Gastroesophageal sphincter (tissue), 4 donors: ENCODE measurements at regions not wholly inside any gene's neighbourhood (a gene's known extent, or its start where the extent isn't known, plus 50 kb on each side); places are given as distances from the start of the nearest gene placed in this dataset.

Experiments
- ATAC-seq: fragments of 150-250 bp; one replicate; pipeline ENCODE4 v1.9.1; 2016; ENCODE audit warnings: mild to moderate bottlenecking, moderate library complexity
- H3K27ac ChIP-seq, 4 donors: fragments of 200-600 bp; sonication (generic) in 3 of 4; 1 replicate in 3 of 4; 2 replicates in 1 of 4; pipeline ENCODE4 v1.5.1; 2016 to 2019
- H3K27me3 ChIP-seq: fragments of 200-600 bp; sonication (generic); one replicate; pipeline ENCODE4 v1.5.1; 2019
- H3K36me3 ChIP-seq, 2 donors: fragments of 200-600 bp; sonication (generic); one replicate each; pipeline ENCODE4 v1.5.1; 2019; ENCODE audit warnings: control low read depth in 1 of 2
- H3K4me1 ChIP-seq, 3 donors: fragments of 200-600 bp; sonication (generic); 1 replicate in 2 of 3; 2 replicates in 1 of 3; pipeline ENCODE4 v1.5.1; 2016 to 2019; ENCODE audit warnings: control low read depth in 2 of 3
- H3K4me3 ChIP-seq, 2 donors: fragments of 200-600 bp; sonication (generic); one replicate each; pipeline ENCODE4 v1.5.1; 2019; ENCODE audit warnings: mild to moderate bottlenecking in 1 of 2, moderate library complexity in 1 of 2
- H3K9me3 ChIP-seq, 3 donors: fragments of 200-600 bp; sonication (generic); one replicate each; pipeline ENCODE4 v1.5.1; 2017 to 2019; ENCODE audit warnings: control low read depth in 2 of 3
- CTCF ChIP-seq, 4 experiments: fragments of 200-600 bp in 2 of 4; fragments of 450-650 bp in 2 of 4; sonication (generic) in 1 of 4; IDR thresholded peaks; one replicate each; pipeline ENCODE4 v1.5.1; 2017 to 2019; ENCODE audit warnings: antibody characterized with exemption in 4 of 4, mild to moderate bottlenecking in 2 of 4, moderate library complexity in 2 of 4
- EP300 ChIP-seq: sonication (generic); formaldehyde crosslinking; IDR thresholded peaks from one replicate; pipeline ENCODE4 v1.6.1; 2017; ENCODE audit warnings: antibody characterized with exemption, mild to moderate bottlenecking
- POLR2A ChIP-seq, 2 donors: fragments of 450-650 bp; IDR thresholded peaks; one replicate each; pipeline ENCODE4 v1.6.1; 2017; ENCODE audit warnings: antibody characterized with exemption in 2 of 2, mild to moderate bottlenecking in 2 of 2, moderate library complexity in 1 of 2
- POLR2AphosphoS5 ChIP-seq: sonication (generic); formaldehyde crosslinking; IDR thresholded peaks from one replicate; pipeline ENCODE4 v1.6.1; 2017; ENCODE audit warnings: antibody characterized with exemption
- WGBS, 2 donors: methylation state at CpG; one replicate each; pipeline ENCODE4 v1.1.5; 2018; ENCODE audit warnings: low coverage in 1 of 2; 5-methylcytosine and 5-hydroxymethylcytosine counted together

GRCh38 chr2:183552716-183553115 is 428.5 kb downstream of the NUP35 start:
- WGBS, 2 donors: 74 to 82% methylated on average over 4 of the region's 4 CpGs

GRCh38 chr2:183564726-183565125 is 440.5 kb downstream of the NUP35 start:
- Histone ChIP-seq H3K4me1 (no peaks in the 10 kb centered on the region), H3K36me3 (no peaks in the 10 kb centered on the region), H3K27ac (no peak overlapping the region), H3K9me3 (no peaks in the 10 kb centered on the region), H3K4me3 (no peak overlapping the region), H3K27me3 (no peaks in the 10 kb centered on the region)
- no peak for TF ChIP-seq POLR2AphosphoS5
- TF ChIP-seq EP300: no peak
- no peak for TF ChIP-seq CTCF (IDR thresholded peaks at IDR 0.05)
- no peak for TF ChIP-seq POLR2A (IDR thresholded peaks at IDR 0.05)
- ATAC-seq: no peak

More at GRCh38 chr2:183552716-183553115, 428.5 kb downstream of the NUP35 start:
- TF ChIP-seq POLR2A (IDR thresholded peaks at IDR 0.05): no peak
- no peak for TF ChIP-seq POLR2AphosphoS5
- TF ChIP-seq EP300: no peak
- no peak for TF ChIP-seq CTCF (IDR thresholded peaks at IDR 0.05)
- ATAC-seq: no peak
- Histone ChIP-seq H3K9me3 (peaks cover 0 to 7% (median 0%) of the 10 kb centered on the region in 3 donors), H3K27me3 (no peaks in the 10 kb centered on the region), H3K4me1 (no peaks in the 10 kb centered on the region), H3K36me3 (no peaks in the 10 kb centered on the region), H3K27ac (no peak overlapping the region), H3K4me3 (no peak overlapping the region)

GRCh38 chr2:183575481-183575880 is 451.2 kb downstream of the NUP35 start:
- WGBS, 2 donors: 31 to 50% methylated on average over 2 of the region's 2 CpGs
- Histone ChIP-seq H3K4me3 (no peak overlapping the region), H3K4me1 (no peaks in the 10 kb centered on the region), H3K36me3 (no peaks in the 10 kb centered on the region), H3K27ac (no peak overlapping the region), H3K27me3 (no peaks in the 10 kb centered on the region), H3K9me3 (no peaks in the 10 kb centered on the region)
- ATAC-seq: no peak
- TF ChIP-seq POLR2A (IDR thresholded peaks at IDR 0.05) (no peak), CTCF (IDR thresholded peaks at IDR 0.05) (no peak), POLR2AphosphoS5 (no peak), EP300 (no peak)

- Histone ChIP-seq H3K36me3 (no peaks in the 10 kb centered on the region), H3K27ac (no peak overlapping the region), H3K9me3 (no peaks in the 10 kb centered on the region), H3K4me1 (no peaks in the 10 kb centered on the region), H3K27me3 (no peaks in the 10 kb centered on the region), H3K4me3 (no peak overlapping the region)
- ATAC-seq: no peak
- WGBS, 2 donors: 57 to 79% methylated on average over 3 to 5 of the region's 5 CpGs
- TF ChIP-seq CTCF (IDR thresholded peaks at IDR 0.05) (no peak), POLR2A (IDR thresholded peaks at IDR 0.05) (no peak), EP300 (no peak), POLR2AphosphoS5 (no peak)
Measured at GRCh38 chr2:183579686-183580085, 455.4 kb downstream of the NUP35 start.

- H3K9me3 ChIP-seq: no peaks in the 10 kb centered on the region
- WGBS, 2 donors: 71 to 90% methylated on average over 3 of the region's 4 CpGs
- no peak overlapping the region for H3K4me3 ChIP-seq
- no peaks in the 10 kb centered on the region for H3K36me3 ChIP-seq
- H3K27me3 ChIP-seq: no peaks in the 10 kb centered on the region
- no peak for TF ChIP-seq POLR2AphosphoS5
- TF ChIP-seq POLR2A (IDR thresholded peaks at IDR 0.05): no peak
- TF ChIP-seq EP300: no peak
- no peak for TF ChIP-seq CTCF (IDR thresholded peaks at IDR 0.05)
- ATAC-seq: no peak
- no peaks in the 10 kb centered on the region for H3K4me1 ChIP-seq
- H3K27ac ChIP-seq: no peak overlapping the region
Measured at GRCh38 chr2:183592271-183592670, 468.0 kb downstream of the NUP35 start.
